ENCODE measurements at regions not wholly inside any gene's neighbourhood (a gene's known extent, or its start where the extent isn't known, plus 50 kb on each side); places are given as distances from the start of the nearest gene placed in this dataset.
A peak's percentile ranks its signal among the peaks of the same experiment; 100 is the strongest.

- DNase-seq: peak; percentile 19
Observed at GRCh38 chr5:175765858-175766257, 105.5 kb upstream of the CPLX2 start.

- DNase-seq: no peak
Observed at GRCh38 chr5:175766963-175767362, 104.4 kb upstream of the CPLX2 start.

DNA sequence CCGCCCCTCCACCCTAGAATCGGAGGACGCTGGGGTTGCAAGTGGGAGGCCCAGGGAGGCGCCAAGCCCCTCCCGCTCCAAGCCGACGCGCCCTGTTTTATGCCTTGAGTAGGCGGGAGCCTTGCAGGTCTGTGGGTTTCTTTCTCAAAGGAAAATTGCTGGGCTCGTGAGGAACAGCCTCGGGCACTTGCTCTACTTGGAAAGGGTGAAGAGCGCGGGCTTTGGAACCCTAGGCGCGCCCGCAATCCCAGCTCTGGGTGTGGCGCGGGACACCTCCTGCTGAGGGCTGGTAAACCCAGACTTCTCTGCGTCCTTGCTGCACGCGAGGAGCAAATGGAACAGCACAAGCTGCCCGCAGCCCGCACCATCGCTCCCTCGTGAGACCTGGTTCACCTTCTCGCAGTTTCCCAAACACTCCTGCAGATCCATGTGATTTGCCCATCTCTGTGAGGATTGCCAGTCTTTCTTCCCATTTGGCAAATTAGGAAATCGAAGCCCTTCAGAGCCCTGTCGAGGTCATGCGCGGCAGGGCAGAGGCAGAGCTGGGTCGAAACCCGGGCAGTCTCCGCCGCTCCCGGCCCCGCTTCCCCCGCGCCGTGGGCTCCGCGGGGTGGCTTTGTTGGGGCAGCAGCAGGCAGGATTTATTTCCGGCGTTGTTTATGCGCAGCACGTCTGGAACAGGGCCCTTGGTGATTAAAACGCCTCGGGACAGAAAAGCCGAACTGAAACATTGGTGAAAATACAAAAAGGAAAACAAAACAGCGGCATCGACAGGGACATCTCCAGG is 98.4 kb upstream of the CPLX2 start:
- no peak for DNase-seq

DNA sequence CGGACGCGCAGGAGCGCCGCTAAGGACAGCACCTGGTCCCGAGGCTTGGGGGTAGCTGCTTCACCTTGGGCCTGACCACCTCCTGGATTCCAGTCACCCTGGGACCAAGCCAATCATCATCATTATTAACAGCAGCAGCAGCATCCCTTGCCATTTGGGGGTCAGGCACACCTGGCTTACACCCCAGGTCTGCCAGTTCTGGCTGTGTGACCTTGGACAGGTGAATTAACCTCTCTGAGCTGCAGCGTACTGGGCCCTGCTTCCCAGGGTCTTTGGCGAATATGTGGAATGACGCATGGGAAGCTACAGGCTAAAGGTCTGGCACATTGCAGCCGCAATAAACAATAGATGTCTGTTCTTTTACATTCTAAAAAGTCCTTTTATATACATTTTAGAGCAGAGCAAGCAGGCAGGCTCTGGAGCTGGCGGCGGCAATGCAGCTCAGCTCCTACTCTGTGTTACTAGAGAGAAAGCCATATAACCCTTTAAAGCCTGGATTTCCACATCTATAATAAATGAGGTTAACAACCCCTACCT is 97.8 kb upstream of the CPLX2 start:
- DNase-seq: no peak

- DNase-seq: no peak
Observed at GRCh38 chr5:175775416-175775815, 96.0 kb upstream of the CPLX2 start.

GRCh38 chr5:175778951-175779503 is 92.4 kb upstream of the CPLX2 start:
- DNase-seq: no peak

- DNase-seq: no peak
Observed at GRCh38 chr5:175783739-175784138, 87.6 kb upstream of the CPLX2 start.

DNA sequence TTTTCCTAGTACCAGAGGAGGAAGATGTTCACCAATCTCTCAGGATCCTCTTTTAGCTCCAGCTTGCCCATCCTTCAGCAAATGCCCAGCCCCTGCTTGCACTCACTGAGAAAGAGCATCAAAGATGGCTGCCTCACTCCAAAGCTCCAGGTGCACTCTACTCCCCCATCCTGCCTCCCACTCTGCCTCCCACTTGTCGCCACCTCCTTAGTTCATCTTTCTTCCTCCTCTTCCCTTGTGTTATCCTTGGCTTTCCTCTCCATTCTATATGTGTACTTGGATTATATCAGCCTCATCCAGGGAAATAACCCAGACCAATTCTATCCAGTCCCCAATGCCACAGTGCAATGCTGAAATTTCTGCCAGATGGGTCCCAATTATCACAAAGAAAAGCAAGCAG is 87.1 kb upstream of the CPLX2 start:
- no peak for DNase-seq

GRCh38 chr5:175785681-175786080 is 85.7 kb upstream of the CPLX2 start:
- DNase-seq: no peak

- no peak for DNase-seq
Observed at GRCh38 chr5:175788155-175788787, 83.1 kb upstream of the CPLX2 start.

DNA sequence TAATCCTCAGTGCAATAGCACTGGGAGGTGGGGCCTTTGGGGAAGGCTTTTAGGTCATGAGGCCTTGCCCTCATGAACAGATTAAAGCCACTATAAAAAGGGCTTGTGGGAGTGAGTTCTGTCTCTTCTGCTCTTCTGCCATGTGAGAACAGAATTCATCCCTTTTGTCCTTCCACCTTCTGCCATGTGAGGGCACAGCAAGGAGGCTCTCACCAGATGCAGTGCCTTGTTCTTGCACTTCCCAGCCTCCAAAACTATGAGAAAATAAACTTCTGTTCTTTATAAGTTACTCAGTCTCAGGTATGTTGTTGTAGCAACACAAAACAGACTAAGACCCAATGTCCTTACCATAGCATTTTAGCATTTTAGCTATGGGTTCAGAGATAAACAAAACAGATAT is 81.7 kb upstream of the CPLX2 start:
- DNase-seq: no peak

DNA sequence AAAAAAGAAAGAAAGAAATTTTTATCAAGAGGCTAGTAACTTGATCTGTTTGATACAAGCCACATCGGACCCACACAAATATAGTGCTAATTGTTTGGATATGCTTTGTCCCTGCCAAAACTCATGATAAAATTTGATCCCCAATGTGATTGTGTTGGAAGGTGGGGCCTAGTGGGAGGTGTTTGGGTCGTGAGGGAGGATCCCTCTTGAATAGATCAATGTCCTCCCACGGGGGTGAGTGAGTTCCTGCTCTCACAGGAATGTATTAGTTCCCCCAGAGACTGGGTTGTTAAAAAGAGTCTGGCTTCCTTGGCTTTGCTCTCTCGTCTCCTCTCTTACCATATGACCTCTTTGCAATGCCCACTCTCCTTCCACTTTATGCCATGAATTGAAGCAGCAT is 80.6 kb upstream of the CPLX2 start:
- no peak for DNase-seq

DNA sequence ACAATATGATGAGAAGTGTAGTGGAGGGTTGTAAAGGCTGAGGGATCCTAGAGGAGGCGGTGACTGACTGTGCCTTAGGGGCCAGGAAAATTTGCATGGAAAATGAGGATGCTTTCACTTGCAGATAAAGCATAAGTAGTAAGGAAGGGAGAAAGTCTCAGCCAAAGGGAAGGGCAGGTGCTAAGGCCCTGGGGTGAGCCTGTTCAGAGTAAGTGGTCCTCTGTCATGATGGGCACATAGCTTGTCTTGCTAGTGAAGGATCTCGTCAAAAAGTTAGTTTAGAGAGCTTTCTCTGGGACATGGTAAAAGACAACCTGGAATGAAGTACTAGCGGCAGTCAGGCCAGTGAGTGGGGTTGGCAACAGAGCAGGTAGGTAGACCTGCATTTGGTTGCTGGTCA is 75.4 kb upstream of the CPLX2 start:
- DNase-seq: no peak

- peak; percentile 76 for DNase-seq
Observed at GRCh38 chr5:175796536-175797499, 74.6 kb upstream of the CPLX2 start.

DNA sequence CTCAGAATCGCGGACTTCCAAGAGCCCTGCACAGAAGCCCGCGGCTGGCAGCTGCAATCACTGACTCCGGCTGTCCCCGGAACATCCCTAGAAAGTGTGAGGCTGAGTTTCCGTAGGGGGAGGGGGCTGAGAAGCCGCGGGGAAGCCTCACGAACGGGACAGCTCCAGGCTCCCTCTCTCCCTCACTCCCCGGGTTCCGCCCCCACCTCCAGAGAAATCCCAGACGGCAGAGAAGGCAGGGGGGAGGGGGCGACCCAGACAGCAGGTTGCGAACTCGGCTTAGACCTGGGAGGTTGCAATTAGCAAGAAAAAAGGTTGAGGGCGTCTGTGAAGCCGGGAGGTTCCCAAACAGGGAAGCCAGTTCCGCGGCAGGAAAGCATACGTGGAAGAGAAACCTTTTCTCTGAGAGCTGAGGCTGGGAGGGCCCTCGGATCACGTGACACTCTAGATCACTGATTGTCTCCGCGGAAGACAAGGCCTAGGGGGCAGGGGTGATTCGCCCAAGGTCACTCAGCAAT is 73.8 kb upstream of the CPLX2 start:
- no peak for DNase-seq

DNA sequence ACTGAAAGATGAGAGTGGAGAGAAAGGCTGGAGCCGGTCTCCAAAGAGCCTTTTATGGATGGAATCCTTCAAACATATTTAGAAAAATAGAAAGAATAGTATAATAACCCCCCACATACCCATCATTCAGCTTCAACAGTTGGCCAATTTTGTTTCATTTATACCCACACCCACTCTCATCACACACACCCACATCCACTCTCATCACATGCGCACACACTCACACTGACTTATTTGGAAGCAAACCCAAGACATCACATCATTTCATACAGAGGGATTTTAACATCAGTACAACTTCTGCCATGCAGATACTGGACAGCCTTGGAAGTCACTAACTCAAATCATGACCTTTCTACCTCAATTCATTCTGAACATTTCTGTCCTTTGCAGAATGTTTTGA is 72.8 kb upstream of the CPLX2 start:
- no peak for DNase-seq

DNA sequence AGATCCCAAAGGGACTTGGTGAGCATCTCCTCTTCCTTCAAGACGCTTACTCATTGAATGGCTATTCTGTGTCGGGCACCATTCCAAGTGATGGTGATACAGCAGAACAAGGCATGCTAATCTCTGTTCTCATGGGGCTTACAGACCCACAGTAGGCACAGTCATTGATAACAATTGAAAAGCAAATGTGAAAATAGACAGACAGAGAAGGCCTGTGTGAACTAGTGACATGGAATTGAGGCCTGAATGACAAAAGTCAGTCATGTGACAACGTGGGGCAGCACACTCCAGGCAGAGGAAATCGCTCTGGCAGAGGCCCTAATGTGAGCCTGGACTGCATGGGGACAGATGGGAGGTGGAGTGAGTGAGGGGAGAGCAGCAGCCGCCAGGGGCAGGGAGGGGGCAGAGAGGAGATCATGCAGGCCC is 70.7 kb upstream of the CPLX2 start:
- DNase-seq: no peak

DNA sequence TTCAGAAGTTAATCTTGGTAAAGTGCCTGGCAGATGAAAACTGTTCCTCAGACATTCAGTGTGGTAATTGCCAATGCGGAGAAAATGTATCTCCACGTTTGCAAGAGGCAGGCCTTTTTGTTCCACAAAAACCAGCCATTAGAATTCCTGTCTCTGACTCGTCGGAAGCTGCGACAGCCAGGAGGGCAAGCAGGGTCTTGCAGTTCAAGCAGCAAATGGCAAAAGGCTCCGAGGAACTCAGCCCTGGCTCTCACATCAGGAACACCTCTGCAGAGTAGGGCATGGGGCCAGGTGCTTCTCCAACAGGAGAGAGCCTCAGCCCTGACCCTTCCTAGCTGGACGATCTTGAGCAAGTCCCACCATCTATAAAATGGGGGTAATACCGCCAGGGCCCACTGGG is 69.0 kb upstream of the CPLX2 start:
- no peak for DNase-seq

DNA sequence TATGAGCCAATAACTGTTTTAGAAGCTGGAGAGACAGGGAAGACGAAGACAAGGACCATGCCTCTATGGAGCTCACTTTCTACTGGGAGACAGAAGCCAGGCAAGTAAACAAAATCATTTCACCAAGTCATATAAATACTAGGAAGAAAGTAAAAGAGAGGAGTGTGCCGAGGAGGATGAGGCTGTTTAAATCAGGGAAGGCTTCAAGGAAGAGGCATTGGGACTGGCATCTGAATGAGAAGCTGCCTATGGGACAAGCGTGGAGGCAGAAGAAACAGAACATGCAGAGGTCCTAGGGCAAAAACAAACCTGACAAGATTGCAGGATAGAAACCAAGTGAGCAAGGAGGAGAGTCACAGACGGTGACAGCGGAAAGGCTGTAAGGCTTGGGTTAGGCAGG is 68.1 kb upstream of the CPLX2 start:
- DNase-seq: no peak

DNA sequence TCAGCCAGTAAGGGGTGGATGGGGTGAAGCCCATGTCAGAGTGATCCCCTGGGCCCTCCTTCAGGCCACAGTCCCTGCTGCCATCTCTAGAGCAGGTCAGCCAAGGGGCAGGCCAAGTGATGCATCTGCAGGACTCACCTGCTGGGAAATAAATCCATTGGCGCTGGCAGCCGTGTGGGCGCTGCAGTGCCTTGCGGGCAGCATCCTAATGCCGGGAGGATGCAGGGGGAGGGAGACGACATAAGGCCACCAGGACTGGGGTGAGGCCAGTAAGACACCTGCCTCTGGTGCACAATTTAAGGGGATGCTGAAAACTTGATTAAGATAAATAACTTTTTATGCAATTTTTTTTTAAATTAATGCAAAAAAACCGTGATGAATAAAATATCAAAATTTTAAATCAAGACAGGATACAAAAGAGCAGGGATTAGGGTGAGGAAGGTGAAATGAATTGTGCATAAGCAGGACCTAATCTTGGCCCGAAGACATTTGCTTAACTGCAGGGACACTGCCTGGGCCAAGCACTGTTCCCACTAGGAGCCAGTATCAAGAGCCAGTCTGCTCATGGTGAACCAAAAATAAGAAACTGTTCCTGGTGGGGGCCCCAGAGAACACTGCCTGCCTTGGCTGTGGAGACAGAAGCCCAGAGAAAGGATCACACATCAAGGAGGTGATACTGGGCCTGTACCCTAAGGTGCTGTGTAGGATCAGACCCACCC is 67.5 kb upstream of the CPLX2 start:
- DNase-seq: no peak

DNA sequence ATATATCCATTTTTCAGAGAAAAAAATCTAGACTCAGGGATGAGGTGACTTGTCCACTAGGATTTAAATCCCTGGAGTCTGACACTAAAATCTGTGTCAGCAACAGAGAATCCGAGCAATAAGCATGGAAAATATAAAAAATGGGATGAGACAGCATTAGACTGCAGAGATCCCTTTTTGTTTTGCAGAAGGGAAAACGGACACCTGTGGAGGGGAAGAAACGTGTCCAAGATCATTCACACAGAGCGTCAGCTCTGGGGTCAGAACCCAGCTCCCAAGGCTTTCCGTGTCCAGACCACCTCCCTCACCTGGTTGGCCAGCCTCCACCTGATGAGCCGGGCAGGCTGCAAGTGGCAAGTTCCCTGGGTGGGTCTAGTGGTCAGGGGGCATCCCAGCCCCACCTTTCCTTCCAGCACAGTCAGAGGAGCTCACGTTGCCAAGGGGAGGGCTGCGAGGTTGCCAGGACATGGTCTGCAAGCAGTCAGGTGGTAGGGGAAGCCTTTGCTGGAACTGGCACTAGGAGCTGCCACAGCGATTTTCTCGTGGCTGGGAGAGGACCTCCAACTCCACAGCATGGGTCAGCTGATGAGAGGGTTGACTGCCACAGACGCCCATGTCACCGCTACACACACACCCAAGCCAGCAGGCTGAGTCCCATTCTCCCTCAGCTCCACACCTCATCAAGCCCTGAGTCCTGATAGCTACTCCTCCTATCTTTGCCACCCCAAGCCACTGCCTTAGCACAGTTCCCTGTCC is 65.9 kb upstream of the CPLX2 start:
- DNase-seq: no peak

All from activated CD4-positive, alpha-beta T cell treated with anti-CD3 and anti-CD28 coated beads, Interleukin-2, Interleukin-6, amounts not matched to agents 100 ng/mL and 50 ng/mL, durations not matched to agents 16 hours and 8 hours (primary cell).